Kidney (tissue), 13 donors: ENCODE measurements at regions not wholly inside any gene's neighbourhood (a gene's known extent, or its start where the extent isn't known, plus 50 kb on each side); places are given as distances from the start of the nearest gene placed in this dataset.

Experiments used
- DNase-seq, 5 donors: peaks; one replicate each; pipeline ENCODE4 v3.0.0-alpha.2; 2013 to 2020
- FAIRE-seq: peaks from 2 replicates; lab custom pipeline; 2012; peaks lifted over from hg19 to GRCh38; lab: Jason Lieb, UNC
- H3K27ac ChIP-seq, 2 donors: one replicate each; pipeline ENCODE4 v1.7.0; 2013; ENCODE audit warnings: low read depth in 2 of 2, low read length in 2 of 2, inconsistent platforms in 1 of 2
- H3K27me3 ChIP-seq: one replicate; pipeline ENCODE4 v1.7.1; 2013; ENCODE audit warnings: low read length, inconsistent platforms; ENCODE audit not compliant: control insufficient read depth, insufficient read depth
- H3K36me3 ChIP-seq, 3 donors: one replicate each; pipeline versions ENCODE4 v1.7.0 to v1.7.1; 2013; ENCODE audit warnings: low read length in 3 of 3, control low read depth in 1 of 3, inconsistent platforms in 1 of 3; ENCODE audit not compliant: insufficient read depth in 3 of 3, control insufficient read depth in 2 of 3
- H3K4me1 ChIP-seq, 3 donors: one replicate each; pipeline versions ENCODE4 v1.7.0 to v1.7.1; 2013; ENCODE audit warnings: low read length in 3 of 3, inconsistent platforms in 1 of 3, low read depth in 1 of 3; ENCODE audit not compliant: control insufficient read depth in 2 of 3, insufficient read depth in 2 of 3
- H3K4me3 ChIP-seq, 3 donors: one replicate each; pipeline versions ENCODE4 v1.7.0 to v1.8.1; 2013; ENCODE audit warnings: low read length in 3 of 3, control low read depth in 1 of 3, inconsistent platforms in 1 of 3
- H3K9ac ChIP-seq, 3 donors: one replicate each; pipeline versions ENCODE4 v1.7.0 to v1.7.1; 2013; ENCODE audit warnings: low read length in 3 of 3, control low read depth in 1 of 3, inconsistent platforms in 1 of 3
- H3K9me3 ChIP-seq, 3 donors: one replicate each; pipeline versions ENCODE4 v1.7.0 to v1.7.1; 2013; ENCODE audit warnings: low read length in 3 of 3, control low read depth in 1 of 3, inconsistent platforms in 1 of 3; ENCODE audit not compliant: control insufficient read depth in 2 of 3, insufficient read depth in 1 of 3
- CTCF ChIP-seq: IDR thresholded peaks from 3 replicates; pipeline ENCODE4 v1.5.1; 2012; ENCODE audit warnings: mild to moderate bottlenecking, moderate library complexity, borderline replicate concordance; ENCODE audit not compliant: insufficient read depth; ENCODE audit errors: extremely low read depth
- intact Hi-C: fragments of 100-400 bp; cut with DNase I; formaldehyde crosslinking; loops from one replicate; pipeline ENCODE4 v1.11.1; 2022
- donor health status: control.
- donor health status: control.
- donor health status: control.
- donor health status: control.
- donor health status: control.
- donor health status: DM: yes; HTN: yes; CAD: no.
- donor health status: Normal renal cell carcinoma (clear cell type).

GRCh38 chr4:145340071-145340675 is 141.5 kb upstream of the SMAD1 start:
- FAIRE-seq (no peak), DNase-seq (no peak)
- no peaks in the 10 kb centered on the region for H3K9me3 ChIP-seq
- no peaks in the 10 kb centered on the region for H3K36me3 ChIP-seq
- no peak overlapping the region for H3K4me3 ChIP-seq
- H3K4me1 ChIP-seq = no peaks in the 10 kb centered on the region
- H3K27me3 ChIP-seq = no peaks in the 10 kb centered on the region
- no peak overlapping the region for H3K9ac ChIP-seq
- no peak for TF ChIP-seq CTCF
- intact Hi-C loops = no loop called here
- H3K27ac ChIP-seq = no peak overlapping the region

GRCh38 chr4:145339075-145339725 is 142.5 kb upstream of the SMAD1 start:
- intact Hi-C loops = no loop called here
- Histone ChIP-seq H3K27ac (no peak overlapping the region), H3K27me3 (no peaks in the 10 kb centered on the region), H3K9me3 (no peaks in the 10 kb centered on the region), H3K4me1 (no peaks in the 10 kb centered on the region), H3K9ac (no peak overlapping the region), H3K36me3 (no peaks in the 10 kb centered on the region), H3K4me3 (no peak overlapping the region)
- no peak for TF ChIP-seq CTCF
- no peak for FAIRE-seq
- DNase-seq = no peak

- intact Hi-C loops = no loop called here
- H3K27ac ChIP-seq = no peak overlapping the region
- H3K9me3 ChIP-seq = no peaks in the 10 kb centered on the region
- no peaks in the 10 kb centered on the region for H3K27me3 ChIP-seq
- H3K9ac ChIP-seq = no peak overlapping the region
- H3K4me3 ChIP-seq = no peak overlapping the region
- TF ChIP-seq CTCF = no peak
- no peak for DNase-seq
- no peak for FAIRE-seq
- H3K4me1 ChIP-seq = no peaks in the 10 kb centered on the region
- no peaks in the 10 kb centered on the region for H3K36me3 ChIP-seq
Observed at GRCh38 chr4:145338568-145338967, 143.1 kb upstream of the SMAD1 start.

- intact Hi-C loops = no loop called here
- Histone ChIP-seq H3K9me3 (no peaks in the 10 kb centered on the region), H3K4me3 (no peak overlapping the region), H3K36me3 (no peaks in the 10 kb centered on the region), H3K27me3 (no peaks in the 10 kb centered on the region), H3K9ac (no peak overlapping the region), H3K27ac (no peak overlapping the region), H3K4me1 (no peaks in the 10 kb centered on the region)
- TF ChIP-seq CTCF = no peak
- no peak for FAIRE-seq
- peak in 1 of 5 donors; percentile 58 for DNase-seq
Observed at GRCh38 chr4:145337391-145337790, 144.3 kb upstream of the SMAD1 start.
